H1 (cell line): ENCODE measurements at regions not wholly inside any gene's neighbourhood (a gene's known extent, or its start where the extent isn't known, plus 50 kb on each side); places are given as distances from the start of the nearest gene placed in this dataset.
"Not testable (repeated sequence)": the region's sequence is repeated elsewhere in the genome, so short reads cannot be mapped to it uniquely, and the experiment has no call there.

Experiments
- CTCF ChIA-PET: fragments of 300-600 bp; sonication (Branson Sonifier 250); formaldehyde crosslinking; loops from one replicate; lab custom pipeline; 2021; ENCODE audit not compliant: partially characterized antibody; lab: Charles Lee
- POLR2A ChIA-PET: fragments of 300-600 bp; sonication (Branson Sonifier 250); formaldehyde crosslinking; loops from one replicate; lab custom pipeline; 2021; ENCODE audit warnings: inconsistent platforms; ENCODE audit not compliant: partially characterized antibody; lab: Charles Lee
- DNase-seq, 2 experiments: peaks; one replicate each; pipeline versions ENCODE4 v3.0.0 to v3.0.0-alpha.2; 2010 to 2022; ENCODE audit warnings: low spot score in 2 of 2, low read depth in 1 of 2, mixed read lengths in 1 of 2
- FAIRE-seq: peaks from 2 replicates; lab custom pipeline; 2011; peaks lifted over from hg19 to GRCh38; lab: Jason Lieb, UNC
- H2AFZ ChIP-seq: 2 replicates; pipeline ENCODE4 v1.8.1; 2012; ENCODE audit warnings: low read length, inconsistent platforms
- H2AK5ac ChIP-seq: 2 replicates; pipeline ENCODE4 v1.6.1; 2013; ENCODE audit warnings: low read depth, low read length
- H2BK120ac ChIP-seq: replicated peaks from 2 replicates; pipeline ENCODE3; 2013; ENCODE audit warnings: low read depth, low read length, inconsistent platforms
- H2BK12ac ChIP-seq: 2 replicates; pipeline ENCODE4 v1.6.1; 2013; ENCODE audit warnings: low read depth, low read length
- H2BK15ac ChIP-seq: 2 replicates; pipeline ENCODE4 v1.6.1; 2013; ENCODE audit warnings: low read length
- H2BK20ac ChIP-seq: 2 replicates; pipeline ENCODE4 v1.6.1; 2013; ENCODE audit warnings: low read length
- H2BK5ac ChIP-seq: 2 replicates; pipeline ENCODE4 v1.6.1; 2013; ENCODE audit warnings: low read depth, low read length
- H3K14ac ChIP-seq: 2 replicates; pipeline ENCODE4 v1.6.1; 2013; ENCODE audit warnings: inconsistent platforms; ENCODE audit not compliant: insufficient read length
- H3K18ac ChIP-seq: 2 replicates; pipeline ENCODE4 v1.6.1; 2013; ENCODE audit warnings: low read length; ENCODE audit errors: extremely low read depth
- H3K23ac ChIP-seq: 2 replicates; pipeline ENCODE4 v1.6.1; 2013; ENCODE audit warnings: inconsistent platforms; ENCODE audit not compliant: insufficient read length
- H3K23me2 ChIP-seq: 2 replicates; pipeline ENCODE4 v1.6.1; 2013; ENCODE audit warnings: low read depth, low read length
- H3K27ac ChIP-seq: 2 replicates; pipeline ENCODE4 v1.6.1; 2011; ENCODE audit warnings: low read depth, low read length, inconsistent platforms
- H3K27me3 ChIP-seq, 4 experiments: replicated peaks in 1 of 4; 1 replicate in 1 of 4; 2 replicates in 3 of 4; pipeline versions ENCODE4 v1.6.1 to v1.8.1; 2011 to 2013; ENCODE audit warnings: low read length in 3 of 4, mild to moderate bottlenecking in 3 of 4, inconsistent platforms in 2 of 4, mixed read lengths in 2 of 4, moderate library complexity in 1 of 4; ENCODE audit not compliant: control insufficient read depth in 3 of 4, insufficient read depth in 3 of 4; ENCODE audit errors: extremely low read depth in 1 of 4
- H3K36me3 ChIP-seq, 4 experiments: 2 replicates each; pipeline versions ENCODE4 v1.6.1 to v1.8.1; 2011 to 2013; ENCODE audit warnings: mild to moderate bottlenecking in 4 of 4, low read length in 3 of 4, moderate library complexity in 2 of 4, control low read depth in 1 of 4, inconsistent platforms in 1 of 4; ENCODE audit not compliant: insufficient read depth in 4 of 4, control insufficient read depth in 2 of 4
- H3K4ac ChIP-seq: replicated peaks from 2 replicates; pipeline ENCODE3; 2013; ENCODE audit warnings: low read length, low read depth, mixed read lengths, inconsistent platforms; ENCODE audit not compliant: insufficient read length
- H3K4me1 ChIP-seq, 4 experiments: replicated peaks in 1 of 4; 1 replicate in 1 of 4; 2 replicates in 3 of 4; pipeline versions ENCODE4 v1.6.1 to v1.8.1; 2011 to 2013; ENCODE audit warnings: low read length in 3 of 4, inconsistent platforms in 2 of 4, mixed read lengths in 1 of 4; ENCODE audit not compliant: insufficient read depth in 4 of 4, control insufficient read depth in 3 of 4
- H3K4me2 ChIP-seq, 2 experiments: 2 replicates each; pipeline versions ENCODE4 v1.6.1 to v1.8.1; 2011 to 2013; ENCODE audit warnings: low read depth in 2 of 2, low read length in 2 of 2, control low read depth in 1 of 2, inconsistent platforms in 1 of 2, mild to moderate bottlenecking in 1 of 2; ENCODE audit not compliant: insufficient read depth in 1 of 2
- H3K4me3 ChIP-seq, 4 experiments: fragments of 200-600, 300-600 bp in 1 of 4; sonication (generic), shearing (Covaris generic), sonication (Bioruptor Twin) in 1 of 4; 2 replicates each; pipeline versions ENCODE4 v1.5.1 to v1.8.1; 2011 to 2016; ENCODE audit warnings: low read length in 4 of 4, low read depth in 3 of 4, control low read depth in 2 of 4, inconsistent platforms in 2 of 4, mild to moderate bottlenecking in 2 of 4, mixed read lengths in 1 of 4, moderate library complexity in 1 of 4; ENCODE audit not compliant: insufficient read depth in 2 of 4; ENCODE audit errors: extremely low read depth in 1 of 4
- H3K56ac ChIP-seq: replicated peaks from 2 replicates; pipeline ENCODE3; 2013; ENCODE audit warnings: low read depth, mild to moderate bottlenecking, mixed read lengths, low read length, inconsistent platforms; ENCODE audit not compliant: insufficient read length
- H3K79me1 ChIP-seq: 2 replicates; pipeline ENCODE4 v1.6.1; 2013; ENCODE audit warnings: low read depth, low read length, control low read depth
- H3K79me2 ChIP-seq, 2 experiments: 2 replicates each; pipeline versions ENCODE4 v1.6.1 to v1.8.1; 2012 to 2013; ENCODE audit warnings: low read length in 2 of 2, mild to moderate bottlenecking in 2 of 2, inconsistent platforms in 1 of 2; ENCODE audit not compliant: insufficient read depth in 2 of 2, control insufficient read depth in 1 of 2
- H3K9ac ChIP-seq, 4 experiments: replicated peaks in 1 of 4; 1 replicate in 1 of 4; 2 replicates in 3 of 4; pipeline versions ENCODE4 v1.6.1 to v1.8.1; 2011 to 2013; ENCODE audit warnings: low read depth in 3 of 4, low read length in 3 of 4, control low read depth in 2 of 4, mild to moderate bottlenecking in 2 of 4, moderate library complexity in 2 of 4, inconsistent platforms in 1 of 4; ENCODE audit errors: extremely low read depth in 1 of 4
- H3K9me3 ChIP-seq, 2 experiments: 2 replicates each; pipeline versions ENCODE4 v1.6.1 to v1.8.1; 2012 to 2013; ENCODE audit warnings: mild to moderate bottlenecking in 2 of 2, moderate library complexity in 2 of 2, control low read depth in 1 of 2, inconsistent platforms in 1 of 2, low read depth in 1 of 2, low read length in 1 of 2, mixed read lengths in 1 of 2; ENCODE audit not compliant: insufficient read depth in 2 of 2
- H4K20me1 ChIP-seq, 2 experiments: replicated peaks in 1 of 2; 2 replicates each; pipeline versions ENCODE3 to v1.8.1; 2011 to 2013; ENCODE audit warnings: inconsistent platforms in 2 of 2, low read length in 2 of 2, mild to moderate bottlenecking in 1 of 2; ENCODE audit not compliant: insufficient read depth in 2 of 2, control insufficient read depth in 1 of 2
- H4K5ac ChIP-seq: 2 replicates; pipeline ENCODE4 v1.6.1; 2013; ENCODE audit warnings: low read length, low read depth, mixed read lengths, inconsistent platforms; ENCODE audit not compliant: insufficient read length
- H4K8ac ChIP-seq: 2 replicates; pipeline ENCODE4 v1.8.0; 2013; ENCODE audit warnings: mild to moderate bottlenecking, moderate library complexity, low read length, inconsistent platforms; ENCODE audit not compliant: insufficient read depth; ENCODE audit errors: extremely low read depth
- H4K91ac ChIP-seq: replicated peaks from 2 replicates; pipeline ENCODE3; 2013; ENCODE audit warnings: low read length, mixed read lengths, inconsistent platforms; ENCODE audit not compliant: insufficient read length
- SRF ChIP-seq: IDR thresholded peaks from 2 replicates; pipeline ENCODE4 v1.6.1; 2011; ENCODE audit warnings: mild to moderate bottlenecking, low read depth, low read length, moderate library complexity
- WGBS, 2 experiments: shearing (Covaris generic) in 1 of 2; methylation state at CpG; one replicate each; pipeline versions ENCODE4 v1.1.6 to v1.1.7; 2013 to 2015; ENCODE audit warnings: low lambda C conversion rate in 2 of 2, mixed read lengths in 2 of 2, inconsistent platforms in 1 of 2, low coverage in 1 of 2, missing lambda C conversion rate in 1 of 2; ENCODE audit not compliant: insufficient replicate concordance in 2 of 2, insufficient coverage in 1 of 2, insufficient read length in 1 of 2; ENCODE audit errors: extremely low coverage in 1 of 2, missing lambda C conversion rate in 1 of 2; 5-methylcytosine and 5-hydroxymethylcytosine counted together

DNA sequence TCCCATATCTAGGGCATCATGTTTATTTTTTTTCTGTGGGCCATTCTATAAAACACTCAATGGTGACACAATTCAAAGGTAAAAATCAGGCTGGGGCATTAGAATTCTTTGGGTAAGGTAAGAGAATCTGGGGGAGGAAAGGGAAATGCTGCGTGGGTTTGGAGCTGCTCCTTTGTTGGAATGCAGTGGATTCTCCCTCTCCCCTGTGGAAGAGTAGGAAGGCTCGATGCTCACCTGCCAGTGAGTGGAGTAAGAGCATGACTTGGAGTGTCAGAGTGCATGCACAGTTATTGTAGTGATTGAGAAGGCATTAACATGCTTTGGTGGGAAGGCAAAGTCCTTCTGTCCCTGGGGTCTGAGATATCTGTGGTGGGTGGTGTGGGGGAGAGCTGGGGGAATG, 280.0 kb downstream of the PDCD6IP start:
- no peak for FAIRE-seq
- H4K91ac ChIP-seq = no peak overlapping the region
- POLR2A ChIA-PET = no interaction called here

DNA sequence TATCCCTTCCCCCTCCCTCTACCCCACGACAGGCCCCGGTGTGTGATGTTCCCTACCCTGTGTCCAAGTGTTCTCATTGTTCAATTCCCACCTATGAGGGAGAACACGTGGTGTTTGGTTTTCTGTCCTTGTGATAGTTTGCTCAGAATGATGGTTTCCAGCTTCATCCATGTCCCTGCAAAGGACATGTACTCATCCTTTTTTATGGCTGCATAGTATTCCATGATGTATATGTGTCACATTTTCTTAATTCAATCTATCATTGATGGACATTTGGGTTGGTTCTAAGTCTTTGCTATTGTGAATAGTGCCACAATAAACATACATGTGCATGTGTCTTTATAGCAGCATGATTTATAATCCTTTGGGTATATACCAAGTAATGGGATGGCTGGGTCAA, 281.4 kb downstream of the PDCD6IP start:
- H3K23ac ChIP-seq, CTCF ChIA-PET, H3K9ac ChIP-seq, H2BK20ac ChIP-seq, H3K4me3 ChIP-seq, H3K79me2 ChIP-seq, H3K4me2 ChIP-seq, H3K23me2 ChIP-seq, H4K91ac ChIP-seq, H3K9me3 ChIP-seq, FAIRE-seq, DNase-seq, H3K14ac ChIP-seq, H3K4ac ChIP-seq, H4K20me1 ChIP-seq, H2AFZ ChIP-seq, H2BK120ac ChIP-seq, H2BK12ac ChIP-seq, H2BK15ac ChIP-seq, H3K36me3 ChIP-seq, H3K27ac ChIP-seq, H3K4me1 ChIP-seq, H3K18ac ChIP-seq, H2BK5ac ChIP-seq, H3K56ac ChIP-seq, POLR2A ChIA-PET, H3K27me3 ChIP-seq, H2AK5ac ChIP-seq, H4K5ac ChIP-seq, H4K8ac ChIP-seq, H3K79me1 ChIP-seq: not testable (repeated sequence)
- WGBS, 2 experiments = 97% methylated on average over 3 of the region's 3 CpGs; no CpG with 5 or more reads in 1 of the 2 experiments

More for the DNA sequence above, 280.0 kb downstream of the PDCD6IP start:
- H2BK15ac ChIP-seq = no peak overlapping the region
- no peak overlapping the region for H3K56ac ChIP-seq
- H3K4me2 ChIP-seq = no peak overlapping the region
- H3K36me3 ChIP-seq = no peaks in the 10 kb centered on the region
- H2AFZ ChIP-seq = no peak overlapping the region
- no peaks in the 10 kb centered on the region for H3K27me3 ChIP-seq
- H2BK12ac ChIP-seq = no peak overlapping the region
- H3K4me3 ChIP-seq = no peak overlapping the region
- no peak overlapping the region for H2BK20ac ChIP-seq
- no peak for TF ChIP-seq SRF
- H4K8ac ChIP-seq = no peak overlapping the region
- H4K20me1 ChIP-seq = no peaks in the 10 kb centered on the region
- no peak overlapping the region for H3K4ac ChIP-seq
- no peak overlapping the region for H3K18ac ChIP-seq
- H2AK5ac ChIP-seq = no peak overlapping the region
- WGBS, 2 experiments = 70% methylated on average over 2 of the region's 2 CpGs; no CpG with 5 or more reads in 1 of the 2 experiments
- no peak overlapping the region for H4K5ac ChIP-seq
- CTCF ChIA-PET = interaction anchor here (1.1 kb wide), 1 partner anchor 28 kb away, joined by 3 read pairs; no protein-coding TSS in a partner anchor
- no peak overlapping the region for H3K9ac ChIP-seq
- no peaks in the 10 kb centered on the region for H3K79me2 ChIP-seq
- peaks cover 0 to 6% (median 4%) of the 10 kb centered on the region in 4 experiments; a peak in 3 of 7 replicates for H3K4me1 ChIP-seq
- no peak overlapping the region for H2BK120ac ChIP-seq
- no peaks in the 10 kb centered on the region for H3K79me1 ChIP-seq
- H2BK5ac ChIP-seq = no peak overlapping the region
- H3K23me2 ChIP-seq = no peaks in the 10 kb centered on the region
- no peak overlapping the region for H3K23ac ChIP-seq
- no peak for DNase-seq
- H3K14ac ChIP-seq = no peak overlapping the region
- no peak overlapping the region for H3K27ac ChIP-seq
- peaks cover 0 to 4% of the 10 kb centered on the region in 2 experiments; a peak in 1 of 4 replicates for H3K9me3 ChIP-seq
